Globus pallidus (tissue), 1 donor: ENCODE measurements at regions not wholly inside any gene's neighbourhood (a gene's known extent, or its start where the extent isn't known, plus 50 kb on each side); places are given as distances from the start of the nearest gene placed in this dataset.

Experiments used
- DNase-seq: peaks from one replicate; pipeline ENCODE4 v3.0.0-alpha.2; 2015; ENCODE audit warnings: low spot score

GRCh38 chr2:146031158-146031557, 1511.2 kb upstream of the ZEB2 start:
- DNase-seq = no peak

GRCh38 chr2:146027156-146027555, 1507.2 kb upstream of the ZEB2 start:
- DNase-seq = no peak

- no peak for DNase-seq
Observed at GRCh38 chr2:146025519-146025918, 1505.6 kb upstream of the ZEB2 start.

GRCh38 chr2:146024212-146024743, 1504.4 kb upstream of the ZEB2 start:
- no peak for DNase-seq

GRCh38 chr2:146004462-146004861, 1484.5 kb upstream of the ZEB2 start:
- no peak for DNase-seq

- no peak for DNase-seq
Observed at GRCh38 chr2:146003337-146003736, 1483.4 kb upstream of the ZEB2 start.

- DNase-seq = no peak
Observed at GRCh38 chr2:145994910-145995309, 1475.0 kb upstream of the ZEB2 start.

GRCh38 chr2:145992572-145992971, 1472.7 kb upstream of the ZEB2 start:
- no peak for DNase-seq

GRCh38 chr2:145987793-145988192, 1467.9 kb upstream of the ZEB2 start:
- no peak for DNase-seq

GRCh38 chr2:145985517-145985916, 1465.6 kb upstream of the ZEB2 start:
- no peak for DNase-seq

- DNase-seq = no peak
Observed at GRCh38 chr2:145984580-145984979, 1464.7 kb upstream of the ZEB2 start.

GRCh38 chr2:145980318-145980717, 1460.4 kb upstream of the ZEB2 start:
- DNase-seq = no peak

- no peak for DNase-seq
Observed at GRCh38 chr2:145975406-145975805, 1455.5 kb upstream of the ZEB2 start.

- no peak for DNase-seq
Observed at GRCh38 chr2:145961846-145962245, 1441.9 kb upstream of the ZEB2 start.

- DNase-seq = no peak
Observed at GRCh38 chr2:145960479-145961163, 1440.7 kb upstream of the ZEB2 start.

GRCh38 chr2:145958611-145959010, 1438.7 kb upstream of the ZEB2 start:
- no peak for DNase-seq

- DNase-seq = no peak
Observed at GRCh38 chr2:145957929-145958328, 1438.0 kb upstream of the ZEB2 start.

GRCh38 chr2:145939949-145940348, 1420.0 kb upstream of the ZEB2 start:
- DNase-seq = no peak

GRCh38 chr2:145935016-145935415, 1415.1 kb upstream of the ZEB2 start:
- DNase-seq = no peak

GRCh38 chr2:145931781-145932395, 1412.0 kb upstream of the ZEB2 start:
- DNase-seq = peak; percentile 38

GRCh38 chr2:145930318-145930717, 1410.4 kb upstream of the ZEB2 start:
- DNase-seq = no peak

GRCh38 chr2:145927131-145927950, 1407.4 kb upstream of the ZEB2 start:
- DNase-seq = no peak

- no peak for DNase-seq
Observed at GRCh38 chr2:145925591-145925990, 1405.7 kb upstream of the ZEB2 start.
